ENCODE measurements at regions not wholly inside any gene's neighbourhood (a gene's known extent, or its start where the extent isn't known, plus 50 kb on each side); places are given as distances from the start of the nearest gene placed in this dataset.
A peak's percentile ranks its signal among the peaks of the same experiment; 100 is the strongest.

- H3K4me2 ChIP-seq: no peak overlapping the region
- CTCF ChIA-PET: no interaction called here
- H3F3A ChIP-seq (replicated peaks; ENCODE audit: insufficient read depth): no peaks in the 10 kb centered on the region
- WGBS (ENCODE audit: low lambda C conversion rate): 73% methylated on average over 10 of the region's 10 CpGs
- no peaks in the 10 kb centered on the region for H3K9me2 ChIP-seq
- H3K36me3 ChIP-seq (replicated peaks in 1 of 2; ENCODE audit: control insufficient read depth in 1 of 2, insufficient read depth in 2 of 2, low read length in 1 of 2): no peaks in the 10 kb centered on the region
- no peaks in the 10 kb centered on the region for H3K27me3 ChIP-seq (ENCODE audit: insufficient read depth)
- no peak overlapping the region for H3K4me3 ChIP-seq (ENCODE audit: low read depth in 2 of 2, low read length in 1 of 2)
- no peak for TF ChIP-seq PBX3 (IDR thresholded peaks at IDR 0.05)
- TF ChIP-seq JUND (IDR thresholded peaks at IDR 0.05): no peak
- TF ChIP-seq IRF3 (IDR thresholded peaks at IDR 0.05; ENCODE audit: low read depth, low read length): no peak
- TF ChIP-seq CHD2 (IDR thresholded peaks at IDR 0.05; ENCODE audit: low read length, partially characterized antibody): no peak
- TF ChIP-seq, protein P1, sequence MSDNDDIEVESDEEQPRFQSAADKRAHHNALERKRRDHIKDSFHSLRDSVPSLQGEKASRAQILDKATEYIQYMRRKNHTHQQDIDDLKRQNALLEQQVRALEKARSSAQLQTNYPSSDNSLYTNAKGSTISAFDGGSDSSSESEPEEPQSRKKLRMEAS (IDR thresholded peaks at IDR 0.05; ENCODE audit: low read depth): no peak
- DNase-seq: no peak
- H3K79me2 ChIP-seq (ENCODE audit: insufficient read depth): no peaks in the 10 kb centered on the region
- H3K9ac ChIP-seq: no peak overlapping the region
- H2AFZ ChIP-seq (ENCODE audit: low read depth): 0 out of 2 replicates have a peak overlapping the region, but pooled peaks have one; percentile 43
- no peaks in the 10 kb centered on the region for H3K4me1 ChIP-seq (ENCODE audit: control insufficient read depth in 1 of 2, insufficient read depth in 2 of 2, low read depth in 1 of 2, low read length in 1 of 2)
- no peaks in the 10 kb centered on the region for H3K9me3 ChIP-seq
- POLR2A ChIA-PET: no interaction called here
- no peak overlapping the region for H3K27ac ChIP-seq (ENCODE audit: low read depth in 2 of 2, low read length in 1 of 2)
- H4K20me1 ChIP-seq (ENCODE audit: insufficient read depth): no peaks in the 10 kb centered on the region
Measured at GRCh38 chr11:109818290-109818689, 274.9 kb upstream of the ZC3H12C start.

DNA sequence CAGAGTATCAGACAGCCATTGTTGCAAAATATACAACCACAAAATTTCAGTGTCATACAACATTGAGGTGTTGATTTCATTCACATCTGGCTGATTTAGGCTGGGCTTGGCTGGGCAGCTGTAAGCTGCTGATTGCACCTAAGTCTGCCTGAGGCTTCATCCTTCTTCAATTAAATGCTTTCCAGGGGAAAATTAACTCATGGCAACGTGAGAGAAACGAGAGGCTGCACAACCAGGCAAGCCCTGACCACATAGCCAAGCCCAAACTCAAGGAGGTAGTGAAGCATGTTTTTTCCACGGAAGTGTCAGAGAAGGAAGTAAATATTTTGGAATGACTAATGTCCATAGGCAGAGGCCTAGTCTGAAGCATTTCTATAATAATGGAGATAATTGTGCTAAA, 273.8 kb upstream of the ZC3H12C start:
- Histone ChIP-seq H3K27me3 (ENCODE audit: insufficient read depth) (no peaks in the 10 kb centered on the region; the same call in 1 of the 2 replicates), H3K79me2 (ENCODE audit: insufficient read depth) (no peaks in the 10 kb centered on the region), H3K9me3 (no peaks in the 10 kb centered on the region), H3K4me1 (ENCODE audit: control insufficient read depth in 1 of 2, insufficient read depth in 2 of 2, low read depth in 1 of 2, low read length in 1 of 2) (no peaks in the 10 kb centered on the region), H3F3A (replicated peaks; ENCODE audit: insufficient read depth) (no peaks in the 10 kb centered on the region), H4K20me1 (ENCODE audit: insufficient read depth) (no peaks in the 10 kb centered on the region), H2AFZ (ENCODE audit: low read depth) (no peak overlapping the region; the same call in 1 of the 2 replicates), H3K36me3 (replicated peaks in 1 of 2; ENCODE audit: control insufficient read depth in 1 of 2, insufficient read depth in 2 of 2, low read length in 1 of 2) (no peaks in the 10 kb centered on the region), H3K27ac (ENCODE audit: low read depth in 2 of 2, low read length in 1 of 2) (no peak overlapping the region), H3K9ac (no peak overlapping the region), H3K4me2 (no peak overlapping the region), H3K9me2 (no peaks in the 10 kb centered on the region), H3K4me3 (ENCODE audit: low read depth in 2 of 2, low read length in 1 of 2) (no peak overlapping the region)
- POLR2A ChIA-PET: no interaction called here
- WGBS (ENCODE audit: low lambda C conversion rate): 2% methylated on average over 3 of the region's 3 CpGs
- TF ChIP-seq MXI1 (IDR thresholded peaks at IDR 0.05; ENCODE audit: low read depth, low read length) (no peak), FOXM1 (IDR thresholded peaks at IDR 0.05; ENCODE audit: low read depth) (no peak), SIN3A (IDR thresholded peaks at IDR 0.05; ENCODE audit: borderline replicate concordance, low read depth, low read length) (no peak), CHD2 (IDR thresholded peaks at IDR 0.05; ENCODE audit: low read length, partially characterized antibody) (no peak), SMC3 (IDR thresholded peaks at IDR 0.05; ENCODE audit: low read depth, low read length) (no peak), EZH2phosphoT487 (IDR thresholded peaks at IDR 0.05; ENCODE audit: borderline replicate concordance, low read depth) (no peak)
- CTCF ChIA-PET: no interaction called here
- no peak for DNase-seq

All from SK-N-SH (cell line).